Adrenal gland (tissue), 9 donors: ENCODE measurements at regions not wholly inside any gene's neighbourhood (a gene's known extent, or its start where the extent isn't known, plus 50 kb on each side); places are given as distances from the start of the nearest gene placed in this dataset.

ENCODE experiments used
- DNase-seq, 7 donors: peaks; one replicate each; pipeline ENCODE4 v3.0.0-alpha.2; 2019 to 2020
- H3K27ac ChIP-seq, 5 donors: fragments of 200-600 bp; sonication (generic) in 4 of 5; 1 replicate in 3 of 5; 2 replicates in 2 of 5; pipeline versions ENCODE4 v1.5.1 to v1.8.0; 2016 to 2020; ENCODE audit warnings: mild to moderate bottlenecking in 1 of 5
- H3K27me3 ChIP-seq: fragments of 200-600 bp; 2 replicates; pipeline ENCODE4 v1.8.0; 2021
- H3K36me3 ChIP-seq, 2 donors: fragments of 200-600 bp; replicated peaks in 1 of 2; 1 replicate in 1 of 2; 2 replicates in 1 of 2; pipeline versions ENCODE4 v1.5.1 to v1.8.0; 2018 to 2022
- H3K4me1 ChIP-seq, 2 donors: fragments of 200-600 bp; replicated peaks in 1 of 2; 1 replicate in 1 of 2; 2 replicates in 1 of 2; pipeline versions ENCODE4 v1.5.1 to v1.8.0; 2018 to 2021
- H3K4me3 ChIP-seq, 4 donors: fragments of 200-600 bp; sonication (generic) in 3 of 4; one replicate each; pipeline ENCODE4 v1.5.1; 2016 to 2018
- H3K9me3 ChIP-seq, 3 donors: fragments of 200-600 bp; sonication (generic) in 1 of 3; replicated peaks in 1 of 3; 1 replicate in 2 of 3; 2 replicates in 1 of 3; pipeline versions ENCODE4 v1.5.1 to v1.8.0; 2016 to 2021
- POLR2A ChIP-seq, 2 donors: fragments of 450-650 bp; IDR thresholded peaks; one replicate each; pipeline ENCODE4 v1.6.1; 2017; ENCODE audit warnings: antibody characterized with exemption in 2 of 2, mild to moderate bottlenecking in 2 of 2, moderate library complexity in 1 of 2
- WGBS, 4 donors: extraction: QIAGEN DNeasy Blood & Tissue Kit in 2 of 4; methylation state at CpG; one replicate each; pipeline versions ENCODE4 v1.1.5 to v1.1.7; 2013 to 2017; 5-methylcytosine and 5-hydroxymethylcytosine counted together
- intact Hi-C, 2 donors: fragments of 100-400 bp; cut with DNase I; formaldehyde crosslinking; loops; one replicate each; pipeline versions ENCODE4 v1.14.1 to v1.15.0; 2022 to 2023
- TF ChIP-seq, protein P1 (sequence below), 6 experiments: fragments of 450-650 bp in 4 of 6; fragments of 200-600 bp in 2 of 6; sonication (generic) in 1 of 6; IDR thresholded peaks; 1 replicate in 5 of 6; 2 replicates in 1 of 6; pipeline versions ENCODE4 v1.5.1 to v1.8.0; 2016 to 2021; ENCODE audit warnings: antibody characterized with exemption in 6 of 6, mild to moderate bottlenecking in 2 of 6, moderate library complexity in 1 of 6
- donor health status: healthy with polysubstance abuse.
- donor health status: Bipolar disorder and iron deficiency.
- donor health status: DM: yes; HTN: yes; CAD: no.
- donor health status: DM: no; HTN: no; CAD: no.
- donor health status: DM: no; HTN: no; CAD: no.

DNA sequence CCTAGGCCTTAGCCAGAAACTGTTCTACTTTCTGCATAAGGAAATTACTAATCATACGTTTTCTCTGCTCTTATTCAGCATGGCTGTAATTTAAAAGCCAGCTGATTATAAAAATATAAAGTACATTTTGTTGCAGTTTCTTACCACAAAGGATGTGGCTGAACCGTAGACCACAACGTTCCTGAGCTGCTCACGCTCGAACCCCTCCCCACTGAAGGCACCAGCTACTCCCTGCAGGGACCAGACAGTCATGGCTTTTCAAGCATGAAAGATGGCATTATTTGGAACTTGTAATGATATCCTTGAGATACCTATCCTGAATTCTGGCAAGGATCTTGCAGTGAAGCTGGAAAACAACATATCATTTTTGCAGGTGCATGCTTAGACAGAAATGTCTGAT lies 91.8 kb upstream of the DMRT1 start:
- peaks cover 0 to 7% of the 10 kb centered on the region in 2 donors for H3K4me1 ChIP-seq
- no peak overlapping the region for H3K4me3 ChIP-seq
- no peaks in the 10 kb centered on the region for H3K27me3 ChIP-seq
- TF ChIP-seq POLR2A (IDR thresholded peaks at IDR 0.05): no peak
- TF ChIP-seq, protein P1, sequence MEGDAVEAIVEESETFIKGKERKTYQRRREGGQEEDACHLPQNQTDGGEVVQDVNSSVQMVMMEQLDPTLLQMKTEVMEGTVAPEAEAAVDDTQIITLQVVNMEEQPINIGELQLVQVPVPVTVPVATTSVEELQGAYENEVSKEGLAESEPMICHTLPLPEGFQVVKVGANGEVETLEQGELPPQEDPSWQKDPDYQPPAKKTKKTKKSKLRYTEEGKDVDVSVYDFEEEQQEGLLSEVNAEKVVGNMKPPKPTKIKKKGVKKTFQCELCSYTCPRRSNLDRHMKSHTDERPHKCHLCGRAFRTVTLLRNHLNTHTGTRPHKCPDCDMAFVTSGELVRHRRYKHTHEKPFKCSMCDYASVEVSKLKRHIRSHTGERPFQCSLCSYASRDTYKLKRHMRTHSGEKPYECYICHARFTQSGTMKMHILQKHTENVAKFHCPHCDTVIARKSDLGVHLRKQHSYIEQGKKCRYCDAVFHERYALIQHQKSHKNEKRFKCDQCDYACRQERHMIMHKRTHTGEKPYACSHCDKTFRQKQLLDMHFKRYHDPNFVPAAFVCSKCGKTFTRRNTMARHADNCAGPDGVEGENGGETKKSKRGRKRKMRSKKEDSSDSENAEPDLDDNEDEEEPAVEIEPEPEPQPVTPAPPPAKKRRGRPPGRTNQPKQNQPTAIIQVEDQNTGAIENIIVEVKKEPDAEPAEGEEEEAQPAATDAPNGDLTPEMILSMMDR (IDR thresholded peaks at IDR 0.05): no peak
- peak in 1 of 7 donors; percentile 38 for DNase-seq
- WGBS, 4 donors: 65 to 74% (median 71%) methylated on average over 5 of the region's 5 CpGs
- H3K27ac ChIP-seq: no peak overlapping the region
- H3K36me3 ChIP-seq: no peaks in the 10 kb centered on the region
- intact Hi-C loops: no loop called here
- H3K9me3 ChIP-seq: no peaks in the 10 kb centered on the region

DNA sequence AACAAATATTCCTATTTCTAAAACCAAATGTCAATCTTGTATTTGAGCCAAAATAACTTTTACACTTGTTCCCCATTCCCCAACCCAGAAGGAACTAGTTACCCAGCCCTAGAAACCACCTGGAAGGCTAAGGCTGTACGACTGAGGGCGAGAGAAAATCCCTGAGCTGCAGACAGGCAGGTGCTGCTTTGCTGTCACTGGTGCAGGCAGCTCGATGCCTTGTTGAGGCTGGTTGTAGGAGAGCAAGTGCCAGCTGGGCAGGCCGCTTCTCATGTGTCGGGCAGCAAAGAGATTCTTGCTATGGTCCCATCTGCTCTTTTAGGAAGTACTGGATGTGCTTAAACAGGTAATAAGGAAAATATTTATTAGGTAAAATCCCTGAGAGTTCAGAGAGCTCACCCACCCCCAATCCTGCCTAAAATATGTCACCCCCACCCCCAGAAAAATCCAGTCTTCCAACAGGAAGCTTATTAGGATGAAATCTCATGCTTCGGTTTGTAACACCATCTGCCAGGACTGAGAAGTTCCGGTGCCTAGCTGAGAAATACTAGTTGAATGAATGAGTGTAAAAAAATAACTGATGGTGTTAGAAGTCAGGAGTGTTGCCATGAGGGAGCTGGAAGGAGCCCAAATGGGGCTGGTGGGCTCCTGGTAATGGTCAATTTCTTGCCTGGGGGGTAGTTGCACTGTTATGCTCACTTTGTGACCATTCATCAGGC lies 91.1 kb upstream of the DMRT1 start:
- 81 to 90% (median 84%) methylated on average over 7 of the region's 7 CpGs for WGBS, 4 donors
- Histone ChIP-seq H3K4me1 (peaks cover 0 to 7% of the 10 kb centered on the region in 2 donors), H3K36me3 (no peaks in the 10 kb centered on the region), H3K4me3 (no peak overlapping the region), H3K9me3 (no peaks in the 10 kb centered on the region), H3K27me3 (no peaks in the 10 kb centered on the region), H3K27ac (no peak overlapping the region)
- DNase-seq: peak in 1 of 7 donors; percentile 42
- intact Hi-C loops: no loop called here
- TF ChIP-seq, protein P1 (IDR thresholded peaks at IDR 0.05): no peak
- no peak for TF ChIP-seq POLR2A (IDR thresholded peaks at IDR 0.05)

DNA sequence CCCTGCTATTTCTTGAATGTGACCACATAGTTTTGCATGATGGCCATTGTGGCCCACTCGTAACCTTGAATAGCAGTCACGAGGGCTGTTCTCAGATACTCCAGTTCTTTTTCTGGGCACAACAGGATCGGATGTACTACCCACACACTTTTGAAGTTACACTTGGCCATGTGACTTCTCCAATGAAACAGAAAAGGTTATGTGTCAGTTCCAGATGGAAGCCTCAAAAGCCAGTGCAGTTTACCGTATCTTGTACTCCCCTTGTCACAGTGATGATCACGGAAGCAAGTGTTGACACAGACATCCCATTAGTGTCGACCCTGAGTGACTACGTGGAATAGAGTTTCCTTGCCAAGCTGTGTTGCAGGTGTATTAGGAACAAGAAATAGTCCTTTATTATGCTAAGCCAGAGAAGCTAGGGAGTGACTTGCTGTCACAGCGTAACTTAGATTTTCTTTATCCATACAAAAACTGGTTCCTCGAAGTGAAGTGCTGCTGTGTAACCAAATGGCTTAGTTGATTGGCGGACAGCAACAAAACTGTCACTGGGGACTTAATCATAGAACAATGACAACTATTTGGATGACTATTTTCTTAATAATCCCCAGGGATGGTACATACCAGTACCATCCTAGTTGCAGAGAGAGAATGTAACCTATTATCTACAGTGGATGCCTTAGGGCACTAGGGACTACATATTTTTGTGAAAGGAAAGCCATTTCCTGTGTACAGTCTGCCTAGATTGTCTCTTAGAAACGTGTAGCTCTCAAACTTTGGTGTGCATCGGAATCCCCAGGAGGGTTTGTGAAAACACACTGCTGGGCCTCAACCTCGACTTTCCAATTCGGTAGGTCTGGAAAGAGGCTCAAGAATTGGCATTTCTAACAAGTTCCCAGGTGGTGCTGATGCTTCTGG lies 90.1 kb upstream of the DMRT1 start:
- peak in 1 of 7 donors; percentile 28 for DNase-seq
- Histone ChIP-seq H3K9me3 (no peaks in the 10 kb centered on the region), H3K27me3 (no peaks in the 10 kb centered on the region), H3K36me3 (no peaks in the 10 kb centered on the region), H3K4me1 (peaks cover 0 to 12% of the 10 kb centered on the region in 2 donors), H3K27ac (peak overlapping the region in 1 of 5 donors; percentile 42), H3K4me3 (no peak overlapping the region)
- no peak for TF ChIP-seq POLR2A (IDR thresholded peaks at IDR 0.05)
- TF ChIP-seq, protein P1 (IDR thresholded peaks at IDR 0.05): no peak
- intact Hi-C loops: no loop called here
- WGBS, 4 donors: 67 to 75% (median 72%) methylated on average over 14 of the region's 14 CpGs

DNA sequence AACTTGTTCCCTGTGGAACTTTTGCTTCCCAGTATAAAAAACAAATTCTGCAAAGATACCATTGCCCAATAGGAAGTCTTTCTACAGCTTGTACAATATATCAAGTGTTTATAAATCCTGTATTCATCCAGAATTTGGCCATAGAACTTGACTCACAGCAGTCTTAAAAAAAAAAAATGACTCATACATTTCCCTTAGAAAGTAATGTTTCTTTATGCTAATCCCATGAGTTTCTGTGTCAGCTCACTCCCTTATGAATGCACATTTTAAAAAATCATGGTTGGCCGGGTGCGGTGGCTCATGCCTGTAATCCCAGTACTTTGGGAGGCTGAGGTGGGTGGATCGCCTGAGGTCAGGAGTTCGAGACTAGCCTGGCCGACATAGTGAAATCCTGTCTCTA lies 89.3 kb upstream of the DMRT1 start:
- no peaks in the 10 kb centered on the region for H3K9me3 ChIP-seq
- 80 to 94% (median 87%) methylated on average over 5 of the region's 5 CpGs for WGBS, 4 donors
- no peak overlapping the region for H3K27ac ChIP-seq
- intact Hi-C loops: no loop called here
- no peak for TF ChIP-seq POLR2A (IDR thresholded peaks at IDR 0.05)
- TF ChIP-seq, protein P1 (IDR thresholded peaks at IDR 0.05): no peak
- H3K27me3 ChIP-seq: no peaks in the 10 kb centered on the region
- no peaks in the 10 kb centered on the region for H3K36me3 ChIP-seq
- DNase-seq: peak in 1 of 7 donors; percentile 35
- H3K4me1 ChIP-seq: peaks cover 0 to 12% of the 10 kb centered on the region in 2 donors
- no peak overlapping the region for H3K4me3 ChIP-seq
